DOHH2 (cell line): ENCODE measurements at regions not wholly inside any gene's neighbourhood (a gene's known extent, or its start where the extent isn't known, plus 50 kb on each side); places are given as distances from the start of the nearest gene placed in this dataset.

ENCODE experiments used
- H3F3A ChIP-seq: fragments of 200-600 bp; sonication (generic), shearing (Covaris generic); 2 replicates; pipeline ENCODE4 v1.6.0; 2016; ENCODE audit warnings: antibody characterized with exemption, mild to moderate bottlenecking; ENCODE audit not compliant: control insufficient read depth, insufficient read depth
- H3K27ac ChIP-seq: fragments of 200-600 bp; sonication (generic); 2 replicates; pipeline ENCODE4 v1.5.1; 2014; ENCODE audit warnings: low read depth, mild to moderate bottlenecking, low read length, moderate library complexity
- H3K27me3 ChIP-seq: fragments of 200-600 bp; sonication (generic); 2 replicates; pipeline ENCODE4 v1.6.1; 2014; ENCODE audit warnings: mild to moderate bottlenecking, low read length, mixed read lengths; ENCODE audit not compliant: control insufficient read depth
- H3K36me3 ChIP-seq: fragments of 200-600 bp; sonication (generic); 2 replicates; pipeline ENCODE4 v1.6.1; 2014; ENCODE audit warnings: mild to moderate bottlenecking, low read length, moderate library complexity, mixed read lengths; ENCODE audit not compliant: control insufficient read depth
- H3K4me1 ChIP-seq: fragments of 200-600 bp; sonication (generic); 2 replicates; pipeline ENCODE4 v1.6.1; 2014; ENCODE audit warnings: mild to moderate bottlenecking, low read length, mixed read lengths; ENCODE audit not compliant: control insufficient read depth
- H3K4me2 ChIP-seq: fragments of 200-600 bp; sonication (generic); 2 replicates; pipeline ENCODE4 v1.6.0; 2014; ENCODE audit warnings: mild to moderate bottlenecking, low read length, moderate library complexity
- H3K4me3 ChIP-seq: fragments of 200-600 bp; sonication (generic); 2 replicates; pipeline ENCODE4 v1.5.1; 2014; ENCODE audit warnings: mild to moderate bottlenecking, low read length, mixed read lengths
- H3K79me2 ChIP-seq: fragments of 200-600 bp; sonication (generic); 2 replicates; pipeline ENCODE4 v1.6.1; 2014; ENCODE audit warnings: mild to moderate bottlenecking, low read length, mixed read lengths; ENCODE audit not compliant: control insufficient read depth
- H3K9me2 ChIP-seq: fragments of 200-600 bp; sonication (generic); replicated peaks from 2 replicates; pipeline ENCODE4 v1.6.1; 2014; ENCODE audit warnings: mild to moderate bottlenecking, low read length, mixed read lengths; ENCODE audit not compliant: control insufficient read depth
- H3K9me3 ChIP-seq: fragments of 200-600 bp; sonication (generic); 2 replicates; pipeline ENCODE4 v1.6.1; 2014; ENCODE audit warnings: antibody characterized with exemption, low read length, mixed read lengths; ENCODE audit not compliant: control insufficient read depth, insufficient read depth
- H4K20me1 ChIP-seq: fragments of 200-600 bp; sonication (generic); 2 replicates; pipeline ENCODE4 v1.6.0; 2014; ENCODE audit warnings: low read depth, mild to moderate bottlenecking, antibody characterized with exemption, low read length, moderate library complexity; ENCODE audit not compliant: control insufficient read depth, insufficient read depth
- EZH2phosphoT487 ChIP-seq: fragments of 200-600 bp; sonication (generic); IDR thresholded peaks from 2 replicates; pipeline ENCODE4 v1.6.1; 2017; ENCODE audit warnings: borderline replicate concordance, mild to moderate bottlenecking, antibody characterized with exemption, low read length, moderate library complexity, mixed read lengths
- TF ChIP-seq, protein P1 (sequence below): fragments of 200-600 bp; sonication (generic); IDR thresholded peaks from one replicate; pipeline ENCODE4 v1.5.1; 2014; ENCODE audit warnings: antibody characterized with exemption, mild to moderate bottlenecking, low read depth, low read length; ENCODE audit not compliant: poor library complexity, severe bottlenecking

DNA sequence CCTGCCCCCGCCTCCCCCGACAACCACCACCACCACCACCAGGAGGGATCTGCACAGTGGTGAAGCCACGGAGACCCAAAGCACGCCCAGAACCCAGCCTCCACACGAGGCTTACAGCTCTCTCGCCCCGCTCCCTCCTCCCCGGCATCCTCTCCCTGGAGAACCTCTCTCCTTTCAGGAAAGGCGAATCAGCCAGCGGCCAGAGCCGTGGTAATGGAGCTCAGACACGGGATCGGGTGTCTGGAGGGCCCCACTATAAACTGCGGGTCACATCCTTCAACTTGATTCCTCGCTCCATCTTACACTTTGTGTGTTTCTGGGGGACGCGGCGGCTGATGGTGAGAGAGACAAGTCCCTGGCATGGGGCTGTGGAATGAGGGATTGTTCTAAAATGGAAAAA is 271.5 kb upstream of the SIX2 start:
- H3K4me1 ChIP-seq: no peaks in the 10 kb centered on the region
- no peaks in the 10 kb centered on the region for H3K79me2 ChIP-seq
- H3K27me3 ChIP-seq: no peaks in the 10 kb centered on the region; the same call in 1 of the 2 replicates
- no peak for TF ChIP-seq EZH2phosphoT487
- TF ChIP-seq, protein P1, sequence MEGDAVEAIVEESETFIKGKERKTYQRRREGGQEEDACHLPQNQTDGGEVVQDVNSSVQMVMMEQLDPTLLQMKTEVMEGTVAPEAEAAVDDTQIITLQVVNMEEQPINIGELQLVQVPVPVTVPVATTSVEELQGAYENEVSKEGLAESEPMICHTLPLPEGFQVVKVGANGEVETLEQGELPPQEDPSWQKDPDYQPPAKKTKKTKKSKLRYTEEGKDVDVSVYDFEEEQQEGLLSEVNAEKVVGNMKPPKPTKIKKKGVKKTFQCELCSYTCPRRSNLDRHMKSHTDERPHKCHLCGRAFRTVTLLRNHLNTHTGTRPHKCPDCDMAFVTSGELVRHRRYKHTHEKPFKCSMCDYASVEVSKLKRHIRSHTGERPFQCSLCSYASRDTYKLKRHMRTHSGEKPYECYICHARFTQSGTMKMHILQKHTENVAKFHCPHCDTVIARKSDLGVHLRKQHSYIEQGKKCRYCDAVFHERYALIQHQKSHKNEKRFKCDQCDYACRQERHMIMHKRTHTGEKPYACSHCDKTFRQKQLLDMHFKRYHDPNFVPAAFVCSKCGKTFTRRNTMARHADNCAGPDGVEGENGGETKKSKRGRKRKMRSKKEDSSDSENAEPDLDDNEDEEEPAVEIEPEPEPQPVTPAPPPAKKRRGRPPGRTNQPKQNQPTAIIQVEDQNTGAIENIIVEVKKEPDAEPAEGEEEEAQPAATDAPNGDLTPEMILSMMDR: no peak
- no peak overlapping the region for H3K4me3 ChIP-seq
- H3K9me3 ChIP-seq: no peaks in the 10 kb centered on the region
- H3K36me3 ChIP-seq: no peaks in the 10 kb centered on the region
- no peaks in the 10 kb centered on the region for H3F3A ChIP-seq
- no peak overlapping the region for H3K27ac ChIP-seq
- no peaks in the 10 kb centered on the region for H3K9me2 ChIP-seq
- no peaks in the 10 kb centered on the region for H4K20me1 ChIP-seq
- no peak overlapping the region for H3K4me2 ChIP-seq

DNA sequence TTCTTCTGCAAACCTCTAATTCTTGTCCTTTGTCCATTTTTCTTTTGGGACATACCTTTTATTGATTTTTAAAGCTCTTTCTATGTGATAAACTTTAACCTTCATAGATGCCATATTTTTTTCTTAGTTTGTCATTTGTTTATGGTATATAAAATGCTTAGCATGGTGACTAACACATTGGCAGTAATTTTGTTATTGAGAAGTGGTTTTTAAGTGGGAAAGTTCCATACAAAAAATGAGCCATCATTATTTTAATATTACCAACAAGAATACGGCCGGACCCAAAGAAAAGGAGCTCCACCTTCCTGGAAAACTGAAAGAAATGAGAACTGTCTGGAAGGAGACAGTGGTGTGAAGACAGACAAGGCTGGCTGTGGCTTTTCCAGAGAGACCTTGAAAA is 270.1 kb upstream of the SIX2 start:
- no peaks in the 10 kb centered on the region; the same call in 1 of the 2 replicates for H3K27me3 ChIP-seq
- H3K4me3 ChIP-seq: no peak overlapping the region
- H3K27ac ChIP-seq: no peak overlapping the region
- TF ChIP-seq, protein P1: no peak
- TF ChIP-seq EZH2phosphoT487: no peak
- no peaks in the 10 kb centered on the region for H3K4me1 ChIP-seq
- H4K20me1 ChIP-seq: no peaks in the 10 kb centered on the region
- H3F3A ChIP-seq: no peaks in the 10 kb centered on the region
- no peak overlapping the region for H3K4me2 ChIP-seq
- no peaks in the 10 kb centered on the region for H3K79me2 ChIP-seq
- no peaks in the 10 kb centered on the region for H3K36me3 ChIP-seq
- H3K9me3 ChIP-seq: no peaks in the 10 kb centered on the region
- H3K9me2 ChIP-seq: no peaks in the 10 kb centered on the region

DNA sequence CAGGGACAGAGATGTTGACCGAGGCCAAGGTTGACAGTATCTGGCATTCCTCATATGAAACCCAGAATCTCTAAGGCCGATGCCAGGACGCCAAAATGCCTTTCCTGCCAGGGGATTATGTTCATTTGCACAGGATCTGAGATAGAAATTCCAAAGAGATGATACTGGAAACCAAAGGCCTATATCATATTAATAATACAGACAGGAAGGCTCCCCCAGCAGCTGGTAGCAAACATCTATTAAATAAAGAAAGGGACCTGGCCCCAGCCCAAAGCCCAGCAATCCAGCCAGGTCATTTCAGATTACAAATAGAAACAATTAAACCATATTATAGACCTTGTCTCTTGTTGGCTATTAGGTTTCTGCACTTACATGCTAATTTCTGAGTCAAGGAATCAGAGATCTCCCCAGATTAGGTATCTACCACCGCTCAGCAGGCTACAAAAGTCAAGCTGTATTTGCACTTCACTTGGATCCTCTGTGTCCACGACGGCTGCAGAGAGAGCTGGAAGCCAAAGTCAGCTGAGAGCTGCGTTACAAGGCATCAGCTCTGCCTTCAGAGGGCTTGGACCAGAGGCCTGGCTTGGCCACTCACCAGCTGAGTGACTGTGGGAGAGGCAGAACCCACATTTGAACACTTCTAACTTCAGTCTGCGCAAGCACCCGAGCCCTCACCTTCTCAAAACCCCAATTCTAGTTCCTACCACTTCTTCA is 269.3 kb upstream of the SIX2 start:
- no peaks in the 10 kb centered on the region; the same call in 1 of the 2 replicates for H3K27me3 ChIP-seq
- H3K79me2 ChIP-seq: no peaks in the 10 kb centered on the region
- H3K9me3 ChIP-seq: no peaks in the 10 kb centered on the region
- H3K9me2 ChIP-seq: no peaks in the 10 kb centered on the region
- no peaks in the 10 kb centered on the region for H4K20me1 ChIP-seq
- no peaks in the 10 kb centered on the region for H3K4me1 ChIP-seq
- H3F3A ChIP-seq: no peaks in the 10 kb centered on the region
- no peak overlapping the region for H3K4me2 ChIP-seq
- TF ChIP-seq, protein P1: no peak
- no peak for TF ChIP-seq EZH2phosphoT487
- no peaks in the 10 kb centered on the region for H3K36me3 ChIP-seq
- H3K4me3 ChIP-seq: no peak overlapping the region
- H3K27ac ChIP-seq: no peak overlapping the region
